GM21529 (cell line): ENCODE measurements at regions not wholly inside any gene's neighbourhood (a gene's known extent, or its start where the extent isn't known, plus 50 kb on each side); places are given as distances from the start of the nearest gene placed in this dataset.

Experiments used
- ATAC-seq: cut with Tn5 transposase; IDR thresholded peaks from one replicate; pipeline ENCODE4 v1.9.1; 2021; ENCODE audit not compliant: unreplicated experiment

GRCh38 chr5:2303431-2304100 lies 420.8 kb upstream of the IRX4 start:
- no peak for ATAC-seq

GRCh38 chr5:2302169-2302568 lies 419.4 kb upstream of the IRX4 start:
- ATAC-seq, result no peak

- ATAC-seq, result no peak
Measured at GRCh38 chr5:2300861-2301574, 418.3 kb upstream of the IRX4 start.

DNA sequence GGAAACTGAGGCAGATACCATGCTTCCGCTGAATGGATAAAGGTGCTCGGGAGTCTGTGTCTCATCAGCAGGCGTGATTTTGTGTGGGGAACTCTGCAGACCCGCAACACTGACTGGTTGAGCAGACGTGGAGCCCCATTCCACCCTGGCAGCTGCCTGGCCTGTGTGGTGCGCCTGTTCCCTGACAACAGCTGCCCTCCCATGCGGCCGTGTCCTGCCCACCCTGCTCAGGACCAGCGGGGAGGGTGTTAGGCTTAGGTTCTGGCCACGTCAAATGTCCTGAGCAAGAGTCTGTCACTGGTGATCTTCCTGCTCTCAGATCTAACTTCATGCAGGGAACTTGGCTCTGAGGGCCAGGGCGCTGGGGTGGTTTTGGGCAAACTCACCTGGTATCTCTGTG lies 417.7 kb upstream of the IRX4 start:
- no peak for ATAC-seq

DNA sequence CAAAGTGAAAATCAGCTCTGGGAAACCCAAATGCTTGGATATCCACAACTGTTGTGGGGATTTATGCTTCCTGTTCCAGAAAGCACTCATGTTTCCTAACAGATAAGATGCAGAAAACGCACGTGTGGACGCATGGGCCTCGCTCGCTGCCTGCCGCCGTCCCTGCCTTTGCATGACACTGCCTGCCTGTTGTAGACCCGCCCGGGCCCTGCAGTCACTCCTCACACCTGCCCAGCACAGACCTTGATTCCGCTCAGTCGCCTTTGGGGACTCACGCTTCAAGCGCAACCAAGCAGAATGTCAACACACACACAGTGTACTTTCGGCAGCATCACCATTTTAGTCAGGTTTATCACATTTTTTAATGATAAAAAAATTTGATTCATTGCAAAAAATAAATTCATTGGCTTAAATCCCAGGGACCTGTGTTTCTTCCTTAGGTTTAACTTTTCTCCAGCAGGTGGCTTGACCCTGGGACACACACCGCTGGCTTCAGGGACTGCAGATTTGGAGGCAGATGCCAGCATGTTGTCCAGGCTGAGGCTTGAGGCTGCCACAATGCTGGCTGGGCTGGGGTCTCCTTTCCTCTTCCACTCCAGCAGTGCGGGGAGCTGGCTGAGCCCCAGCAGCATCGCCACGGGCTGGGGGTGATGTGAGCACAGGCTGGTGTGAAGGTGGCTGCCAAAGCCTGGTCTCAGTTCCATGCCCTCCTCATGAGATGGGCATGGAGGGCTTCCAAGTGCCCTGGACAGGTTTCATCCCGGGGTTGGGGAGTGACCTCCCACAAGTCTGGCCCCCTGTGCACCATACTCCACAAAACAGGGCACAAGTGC lies 416.9 kb upstream of the IRX4 start:
- no peak for ATAC-seq

GRCh38 chr5:2298781-2299180 lies 416.1 kb upstream of the IRX4 start:
- ATAC-seq, result no peak

DNA sequence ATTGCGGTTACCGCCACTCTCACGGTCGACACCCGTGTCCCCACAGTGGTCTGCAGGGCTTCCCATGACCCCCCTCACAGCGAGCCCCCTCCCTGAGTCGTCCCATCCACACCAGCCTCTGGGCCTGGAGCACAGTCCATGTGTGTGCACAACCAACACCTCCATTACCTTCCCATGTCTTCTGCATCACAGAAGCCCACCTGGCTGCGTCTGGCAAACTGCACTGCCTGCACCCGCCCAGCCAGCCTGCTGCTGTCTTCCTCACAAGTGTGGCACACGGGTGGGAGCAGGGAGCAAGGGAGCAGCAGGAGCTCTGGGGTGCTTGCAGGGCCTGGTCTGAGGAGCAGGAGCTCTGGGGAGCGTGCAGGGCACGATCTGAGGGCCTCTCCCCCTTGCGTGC lies 415.3 kb upstream of the IRX4 start:
- ATAC-seq, result no peak

GRCh38 chr5:2295476-2295875 lies 412.8 kb upstream of the IRX4 start:
- no peak for ATAC-seq

DNA sequence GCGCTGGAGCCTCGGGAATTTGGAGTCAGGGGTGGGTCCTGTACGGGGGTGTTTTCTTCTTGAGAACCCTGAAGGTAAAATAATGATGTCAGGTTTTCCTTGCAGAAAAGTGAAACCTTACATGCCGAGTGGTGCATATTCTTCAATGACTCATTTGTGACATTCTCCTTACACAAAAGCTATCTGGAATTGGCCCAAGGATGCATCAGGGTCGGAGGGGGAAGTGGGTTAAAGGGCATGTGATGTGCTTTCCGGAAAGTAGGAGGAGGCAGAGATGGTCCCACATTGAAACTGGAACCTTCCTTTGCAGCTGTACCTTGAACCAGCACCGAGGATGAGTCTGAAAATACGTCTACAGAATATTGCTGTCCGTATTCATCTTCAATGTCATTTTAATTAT lies 411.2 kb upstream of the IRX4 start:
- ATAC-seq, result no peak

DNA sequence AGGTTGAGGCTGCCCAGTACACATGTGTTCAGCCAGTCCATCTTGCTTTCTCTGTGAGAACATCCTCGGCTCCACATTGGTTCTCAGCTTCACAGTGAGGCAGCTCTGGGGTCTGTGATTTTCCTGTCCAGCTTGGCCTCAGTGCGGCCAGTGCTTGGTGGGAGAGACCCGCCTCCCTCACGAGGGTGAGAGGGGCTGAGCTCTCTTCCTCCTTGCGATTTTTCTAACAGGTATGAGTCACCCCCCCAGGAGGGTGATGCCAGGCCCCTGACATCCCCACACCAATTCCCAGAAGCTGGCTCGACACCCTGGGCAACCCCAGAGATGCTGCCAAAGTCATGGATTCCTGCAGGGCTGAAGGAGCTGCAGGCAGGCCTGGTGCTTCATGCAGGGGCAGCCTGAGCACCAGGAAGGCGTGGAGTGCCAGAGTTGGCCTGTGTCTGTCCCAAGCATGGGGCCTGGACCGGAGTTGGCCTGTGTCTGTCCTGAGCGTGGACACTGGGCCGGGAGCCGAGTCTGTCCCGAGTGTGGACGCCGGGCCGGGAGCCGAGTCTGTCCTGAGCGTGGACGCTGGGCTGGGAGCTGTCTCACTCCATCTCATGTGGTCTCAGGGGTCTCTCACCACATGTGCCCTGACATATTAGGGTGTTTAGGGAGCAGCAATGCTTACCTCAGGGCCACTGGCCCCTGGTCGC lies 408.6 kb upstream of the IRX4 start:
- ATAC-seq, result no peak

- no peak for ATAC-seq
Measured at GRCh38 chr5:2289380-2289779, 406.7 kb upstream of the IRX4 start.

GRCh38 chr5:2288968-2289367 lies 406.2 kb upstream of the IRX4 start:
- no peak for ATAC-seq

- no peak for ATAC-seq
Measured at GRCh38 chr5:2288466-2288865, 405.7 kb upstream of the IRX4 start.

GRCh38 chr5:2286250-2286649 lies 403.5 kb upstream of the IRX4 start:
- no peak for ATAC-seq

DNA sequence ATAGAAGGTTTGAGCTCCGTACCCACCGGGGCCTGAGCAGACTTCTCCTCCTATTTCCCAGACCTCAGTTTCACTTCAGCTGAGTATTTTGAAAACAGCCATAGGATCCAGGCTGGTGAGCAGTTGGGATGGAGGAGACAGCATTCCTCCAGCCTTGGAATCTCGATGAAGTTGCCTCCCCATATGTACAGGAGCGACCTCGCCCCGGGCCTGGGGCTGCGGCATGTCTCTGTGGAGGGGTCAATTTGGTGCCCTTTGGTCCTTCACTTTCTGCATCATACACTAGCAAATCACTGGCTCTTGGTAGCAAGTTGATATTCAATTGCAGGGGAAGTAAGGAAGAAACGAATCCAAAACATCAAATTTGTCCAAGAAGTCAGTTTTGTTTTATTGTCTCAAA lies 402.0 kb upstream of the IRX4 start:
- ATAC-seq, result no peak

- no peak for ATAC-seq
Measured at GRCh38 chr5:2283481-2284045, 400.8 kb upstream of the IRX4 start.

- ATAC-seq, result no peak
Measured at GRCh38 chr5:2282893-2283292, 400.2 kb upstream of the IRX4 start.

DNA sequence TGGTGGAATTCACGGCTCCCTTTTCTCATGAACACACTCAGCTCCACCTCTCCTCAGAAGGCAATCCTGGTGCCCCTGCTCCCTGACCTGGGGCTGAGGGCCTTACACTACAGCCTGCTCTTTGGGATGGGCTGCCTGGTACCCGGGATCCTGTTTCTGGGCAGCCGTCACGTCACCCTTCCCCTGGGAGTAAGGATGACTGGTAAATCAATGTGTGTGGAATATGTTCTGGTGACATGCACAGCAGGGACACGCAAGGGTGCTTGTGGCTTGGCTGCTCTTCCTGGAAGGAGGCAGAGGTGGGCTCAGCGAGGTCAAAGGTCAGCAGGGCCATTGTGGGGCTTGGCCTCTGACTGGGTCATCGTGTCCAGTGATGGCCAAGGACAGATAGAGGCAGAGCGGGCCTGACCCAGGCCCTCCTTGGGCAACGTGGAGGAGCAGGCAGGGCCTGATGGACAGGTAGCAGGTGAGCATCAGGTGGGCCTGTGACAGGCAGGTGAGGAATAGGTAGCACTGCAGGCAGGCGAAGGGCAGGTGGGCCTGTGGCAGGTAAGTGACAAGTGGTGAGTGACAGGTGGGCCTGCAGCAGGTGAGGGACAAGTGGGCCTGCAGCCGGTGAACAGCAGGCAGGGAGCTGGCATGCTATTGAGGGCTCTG lies 399.4 kb upstream of the IRX4 start:
- no peak for ATAC-seq

GRCh38 chr5:2281446-2281845 lies 398.7 kb upstream of the IRX4 start:
- no peak for ATAC-seq

DNA sequence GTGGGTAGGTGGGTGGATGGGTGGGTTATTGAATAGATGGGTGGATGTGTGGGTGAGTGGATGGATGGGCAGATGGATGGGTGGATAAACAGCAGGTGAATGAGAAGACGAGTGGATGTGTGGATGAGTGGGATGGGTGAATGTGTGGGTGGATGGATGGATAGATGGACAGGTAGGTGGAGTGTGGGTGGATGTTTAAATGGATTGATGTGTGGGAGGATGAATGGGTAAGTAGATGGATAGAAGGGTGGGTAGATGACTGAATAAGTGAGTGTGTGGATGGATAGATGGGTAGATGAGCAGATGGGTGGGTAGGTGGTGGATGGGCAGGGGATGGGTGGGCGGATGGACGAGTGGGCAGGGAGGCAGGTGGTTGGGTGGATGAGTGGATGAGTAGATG lies 397.6 kb upstream of the IRX4 start:
- no peak for ATAC-seq
